GM19328 (cell line): ENCODE measurements at regions not wholly inside any gene's neighbourhood (a gene's known extent, or its start where the extent isn't known, plus 50 kb on each side); places are given as distances from the start of the nearest gene placed in this dataset.

Source experiments
- ATAC-seq: cut with Tn5 transposase; IDR thresholded peaks from one replicate; pipeline ENCODE4 v1.9.1; 2021; ENCODE audit warnings: mild to moderate bottlenecking, moderate library complexity; ENCODE audit not compliant: unreplicated experiment

DNA sequence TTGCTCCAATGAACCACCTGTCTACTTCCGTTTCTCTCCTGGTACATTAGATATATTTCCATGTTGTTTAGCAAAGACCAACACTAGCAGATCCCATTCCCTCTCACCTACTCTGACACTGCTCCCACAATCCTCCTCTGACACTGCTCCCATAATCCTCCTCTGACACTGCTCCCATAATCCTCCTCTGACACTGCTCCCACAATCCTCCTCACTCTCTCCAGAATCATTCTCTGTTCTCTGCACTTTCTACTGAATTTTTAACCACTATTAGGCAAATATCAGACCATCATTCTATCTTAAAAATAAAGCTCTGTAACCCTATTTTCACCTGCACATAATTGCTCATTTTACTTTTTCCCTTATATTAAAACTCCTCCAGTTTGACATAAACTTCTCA is 578.5 kb upstream of the PCDH20 start:
- ATAC-seq, result no peak

DNA sequence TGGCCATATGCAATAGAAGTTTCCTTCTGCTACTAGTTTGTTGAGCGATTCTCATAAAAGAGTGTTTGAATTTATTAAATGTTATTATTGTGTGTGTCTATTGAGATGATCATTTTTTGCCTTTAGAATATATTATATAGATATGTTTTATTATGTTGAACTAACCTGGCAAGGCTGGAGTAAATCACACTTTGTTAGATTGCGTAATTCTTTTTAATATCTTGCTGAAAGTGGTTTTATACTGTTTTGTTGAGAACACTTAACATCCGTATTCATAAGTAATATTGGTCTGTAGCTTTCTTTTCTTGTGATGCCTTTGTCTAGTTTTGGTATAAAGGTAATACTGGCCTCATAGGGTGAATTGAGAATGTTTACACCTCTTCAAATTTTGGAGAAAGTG is 574.3 kb upstream of the PCDH20 start:
- ATAC-seq, result no peak

DNA sequence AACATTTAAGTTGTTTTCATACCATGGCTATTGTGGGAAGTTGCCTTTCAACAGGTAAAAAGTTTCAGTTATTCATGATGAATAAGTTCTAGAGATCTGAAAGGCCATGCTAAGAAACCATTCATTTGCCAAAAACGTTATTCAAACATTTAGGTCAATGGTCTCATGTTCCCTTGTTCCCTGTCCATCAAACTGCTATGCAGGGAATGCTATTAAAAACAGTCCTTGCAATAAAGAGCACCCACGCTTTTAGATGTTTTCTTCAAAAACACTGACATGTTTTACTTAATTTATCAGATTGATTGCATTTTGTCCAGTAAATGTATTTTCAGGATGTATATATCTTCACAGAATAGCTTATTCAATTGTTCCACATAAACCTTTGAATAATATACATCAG is 573.2 kb upstream of the PCDH20 start:
- no peak for ATAC-seq

DNA sequence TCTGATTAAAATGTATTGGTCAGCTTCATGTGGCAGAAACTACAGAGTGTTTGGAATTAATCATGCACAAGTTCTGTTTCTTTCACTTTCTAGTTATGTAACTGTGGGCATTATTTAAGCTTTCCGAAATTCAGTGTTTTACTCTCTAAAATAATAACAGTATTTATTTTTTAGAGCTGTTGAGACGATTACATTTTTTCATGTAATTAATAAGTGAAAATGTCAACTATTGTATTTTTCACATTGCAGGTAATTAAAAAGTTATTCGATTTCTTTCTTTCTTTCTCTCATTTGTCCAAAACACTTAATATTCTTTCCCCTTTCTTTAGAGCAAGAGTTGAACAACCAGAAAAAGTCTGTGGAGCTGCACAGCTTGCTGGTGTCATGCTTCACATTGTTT is 559.4 kb upstream of the PCDH20 start:
- ATAC-seq, result no peak

DNA sequence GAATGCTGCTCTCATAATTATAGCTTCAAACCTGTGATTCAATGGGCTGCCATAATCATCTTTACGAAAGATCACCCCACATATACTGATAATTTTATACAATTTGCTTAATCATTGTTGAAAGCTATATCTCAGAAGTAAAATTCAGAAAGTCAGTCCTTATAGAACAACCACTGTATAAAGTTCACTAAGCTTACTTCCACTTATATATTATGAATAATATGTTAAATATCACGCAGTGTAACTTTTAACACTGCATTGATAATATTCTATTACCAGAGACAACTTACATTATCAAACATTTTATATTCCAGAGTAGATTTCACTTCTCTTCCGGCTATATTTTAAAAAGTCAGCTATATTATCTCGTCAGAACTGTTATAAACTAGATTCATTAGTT is 550.1 kb upstream of the PCDH20 start:
- ATAC-seq, result no peak

DNA sequence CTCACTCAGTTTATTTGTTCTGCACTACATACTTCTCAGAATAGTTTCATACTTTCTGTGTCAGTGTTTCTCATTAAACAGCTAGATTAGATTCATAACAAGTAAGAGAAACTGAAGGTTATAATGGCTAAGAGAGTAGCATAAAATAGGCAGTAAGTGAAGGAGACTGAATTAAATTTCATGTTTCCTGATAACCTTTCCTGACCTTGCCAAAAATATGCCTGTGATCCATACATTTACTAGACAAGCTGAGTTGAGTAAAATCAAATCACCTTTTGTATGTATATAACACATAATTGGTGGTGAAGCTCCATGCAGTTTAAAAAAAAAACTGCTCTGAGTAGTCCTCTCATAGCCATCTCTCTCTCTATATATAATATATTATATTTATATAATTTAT is 545.3 kb upstream of the PCDH20 start:
- ATAC-seq, result no peak

DNA sequence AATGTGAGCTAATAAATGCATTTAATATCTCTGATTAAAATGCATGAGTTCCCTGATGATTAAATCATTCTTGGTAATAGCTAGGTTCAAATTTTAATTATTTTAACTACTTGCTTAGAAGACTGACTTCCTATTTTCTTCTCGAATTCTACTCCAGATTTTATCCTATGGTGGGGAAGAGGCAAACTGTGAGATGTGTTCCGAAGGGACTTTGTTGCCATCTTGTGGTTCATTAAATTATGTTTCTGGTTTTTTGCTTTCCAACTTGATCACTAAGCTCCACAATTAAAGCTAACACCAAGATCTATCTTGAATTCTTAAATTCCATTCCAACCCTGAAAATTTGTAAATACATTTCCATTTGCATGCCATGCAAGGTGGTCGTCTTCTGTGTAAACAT is 538.4 kb upstream of the PCDH20 start:
- no peak for ATAC-seq

DNA sequence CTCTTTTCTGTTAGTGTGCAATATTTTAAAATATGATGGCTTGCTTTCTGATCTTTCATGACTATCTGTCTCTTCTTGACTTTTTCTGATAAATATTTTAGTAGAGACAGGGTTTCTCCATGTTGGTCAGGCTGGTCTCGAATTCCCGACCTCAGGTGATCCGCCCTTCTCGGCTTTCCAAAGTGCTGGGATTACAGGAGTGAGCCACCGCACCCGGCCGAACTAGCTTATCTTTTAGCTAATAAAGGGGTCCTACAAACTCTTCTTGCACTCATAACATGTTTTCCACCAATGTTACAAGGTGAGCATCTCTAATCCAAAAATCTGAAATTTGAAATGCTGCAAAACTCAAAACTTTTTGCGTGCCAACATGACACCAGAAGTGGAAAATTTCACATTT is 535.2 kb upstream of the PCDH20 start:
- no peak for ATAC-seq

DNA sequence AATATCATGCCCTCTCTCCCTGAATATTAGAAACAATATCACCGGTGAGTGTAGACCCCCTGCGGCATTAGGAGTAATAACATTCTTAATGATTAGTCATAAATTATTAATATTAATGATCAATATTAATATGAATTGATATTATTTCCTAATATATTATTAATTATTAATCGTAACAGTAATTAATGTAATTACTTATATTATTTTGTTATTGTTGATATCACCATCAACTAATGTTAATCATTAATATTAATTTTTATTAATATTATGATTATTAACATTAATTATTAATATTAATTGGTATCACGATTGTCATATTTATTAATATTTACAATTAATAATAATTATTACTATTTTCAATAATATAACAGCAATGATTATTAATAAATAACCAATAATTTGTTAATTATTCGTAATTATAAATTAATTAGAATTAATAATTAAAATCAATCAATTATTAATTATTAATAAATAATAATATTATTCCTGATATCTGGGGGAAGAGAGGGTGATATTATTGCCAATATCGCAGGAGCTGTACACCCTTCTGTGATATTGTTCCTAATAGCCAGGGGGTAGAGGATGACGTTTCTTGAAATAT is 528.8 kb upstream of the PCDH20 start:
- ATAC-seq, result no peak

DNA sequence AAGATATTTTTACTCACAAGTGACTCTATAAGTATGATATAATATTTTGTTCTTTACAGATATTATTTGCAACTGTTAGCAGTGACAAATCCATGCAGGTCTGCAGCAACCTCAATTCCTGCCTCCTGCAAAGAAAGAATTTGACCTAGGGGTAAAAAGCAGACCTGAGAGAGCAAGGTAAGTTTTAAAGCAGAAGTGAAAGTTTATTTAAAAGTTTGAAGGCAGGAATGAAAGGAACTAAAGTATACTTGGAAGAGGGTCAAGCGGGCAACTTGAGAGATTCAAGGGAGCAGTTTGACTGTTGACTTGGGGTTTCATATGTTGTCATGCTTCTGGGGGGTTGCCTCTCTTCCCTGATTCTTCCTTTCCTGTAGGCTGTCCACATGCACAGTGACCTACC is 520.1 kb upstream of the PCDH20 start:
- no peak for ATAC-seq

DNA sequence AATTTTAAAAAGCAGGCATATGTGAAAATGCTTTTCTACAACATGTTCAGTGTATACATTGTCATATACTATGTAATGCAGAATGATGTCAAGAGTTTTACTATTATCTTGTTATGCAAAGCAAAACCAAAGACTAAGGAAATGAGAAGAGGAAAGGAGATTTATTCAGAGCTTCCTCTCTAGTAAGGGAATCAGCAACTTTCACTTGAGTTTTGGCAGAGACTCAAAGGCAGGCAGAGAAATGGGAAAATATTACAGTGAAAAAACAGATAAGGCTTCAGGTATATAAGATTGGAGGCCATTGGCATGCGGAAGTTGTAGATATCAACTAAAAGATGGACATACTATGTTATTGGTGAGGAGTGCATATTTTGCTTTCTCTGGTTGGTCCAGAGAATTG is 512.0 kb upstream of the PCDH20 start:
- no peak for ATAC-seq

DNA sequence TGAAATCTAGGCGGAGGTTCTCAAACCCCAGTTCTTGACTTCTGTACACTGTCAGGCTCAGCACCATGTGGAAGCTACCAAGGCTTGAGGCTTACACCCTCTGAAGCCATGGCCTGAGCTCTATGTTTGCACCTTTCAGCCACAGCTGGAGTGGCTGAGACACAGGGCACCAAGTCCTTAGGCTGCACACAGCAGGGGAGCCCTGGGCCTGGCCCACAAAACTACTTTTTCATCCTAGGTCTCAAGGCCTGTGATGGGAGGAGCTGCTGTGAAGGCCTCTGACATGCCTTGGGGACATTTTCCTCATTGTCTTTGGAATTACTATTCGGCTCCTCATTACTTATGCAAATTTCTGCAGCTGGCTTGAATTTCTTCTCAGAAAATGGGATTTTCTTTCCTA is 503.2 kb upstream of the PCDH20 start:
- no peak for ATAC-seq

DNA sequence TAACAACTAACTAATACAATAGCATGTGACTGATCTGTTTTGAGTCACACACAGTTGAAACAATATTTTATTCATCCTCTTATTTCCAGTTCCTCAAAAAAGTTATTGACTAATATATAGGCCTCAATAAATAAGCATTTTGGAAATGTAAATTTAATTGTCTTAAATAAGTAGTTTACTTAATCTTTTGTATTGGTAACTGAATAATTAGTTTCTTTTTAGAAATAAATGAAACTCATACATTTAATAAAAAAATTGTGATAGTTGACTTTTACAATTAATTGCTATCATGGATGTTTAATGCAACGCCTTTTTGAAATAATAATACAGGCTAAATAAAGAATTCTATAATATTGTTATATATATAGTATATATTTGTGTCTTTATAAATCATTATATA is 500.8 kb upstream of the PCDH20 start:
- no peak for ATAC-seq

DNA sequence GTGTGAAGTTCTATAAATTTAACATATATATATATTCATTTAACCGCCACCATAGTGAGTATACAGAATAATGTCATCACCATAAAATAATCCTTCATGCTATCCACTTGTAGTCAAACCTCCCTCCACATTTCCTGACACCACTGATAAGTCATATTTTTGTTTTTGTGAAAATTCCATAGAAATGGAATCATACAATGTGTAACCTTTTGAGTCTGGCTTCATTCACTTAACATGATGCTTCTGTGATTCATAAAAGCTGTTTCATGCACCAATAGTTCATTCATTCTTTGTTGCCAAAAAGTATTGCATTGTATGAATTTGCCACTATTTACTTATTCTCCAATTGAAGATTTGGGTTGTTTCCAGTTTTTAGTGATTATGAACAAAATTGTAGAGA is 497.5 kb upstream of the PCDH20 start:
- ATAC-seq, result no peak

DNA sequence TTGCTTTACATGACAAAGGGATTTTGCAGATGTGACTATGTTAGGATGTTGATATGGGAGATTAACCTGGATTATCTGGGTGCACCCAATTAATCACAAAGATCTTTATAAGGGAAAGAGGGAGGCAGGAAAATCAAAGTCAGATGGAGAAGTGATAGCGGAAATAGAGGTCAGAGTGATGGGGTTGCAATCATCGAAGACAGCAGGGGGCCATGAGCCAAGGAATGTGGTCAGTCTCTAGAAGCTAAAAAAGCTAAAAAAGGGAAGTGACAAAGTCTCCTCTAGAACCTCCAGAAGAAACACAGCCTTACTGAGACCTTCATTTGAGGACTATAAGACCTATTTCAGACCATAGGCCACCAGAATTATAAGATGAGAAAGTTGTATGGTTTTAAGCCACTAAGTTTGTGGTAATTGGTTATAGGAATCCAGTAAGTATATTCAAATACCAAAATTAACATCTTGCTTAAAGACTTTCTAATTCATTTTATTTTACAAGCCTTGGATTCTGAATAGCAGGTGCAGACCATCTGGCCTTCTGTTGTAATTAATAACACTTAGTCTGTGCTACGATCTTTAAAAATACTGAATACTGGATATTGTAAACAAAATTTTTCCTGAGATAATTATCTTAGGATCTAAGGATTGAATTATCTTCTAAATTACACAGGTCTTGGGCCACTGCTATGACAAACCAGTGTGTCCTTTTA is 493.4 kb upstream of the PCDH20 start:
- no peak for ATAC-seq

DNA sequence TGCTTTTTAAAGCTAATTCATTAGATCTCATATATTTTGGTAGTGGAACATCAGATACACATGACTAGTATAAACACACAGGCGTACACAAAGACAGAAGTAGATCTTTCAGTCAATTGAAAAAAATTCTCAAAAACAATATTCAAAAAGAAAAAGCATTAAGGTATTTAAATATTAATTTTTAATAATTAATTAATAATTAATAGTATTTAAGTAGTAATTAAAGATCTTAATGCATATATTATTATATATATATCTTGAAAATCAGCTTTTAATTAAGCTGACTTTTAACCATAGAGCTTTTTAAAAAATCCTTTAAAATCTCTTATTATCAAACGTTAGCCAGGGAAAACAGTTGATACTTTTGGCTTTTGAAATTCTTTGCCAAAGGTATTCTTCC is 489.4 kb upstream of the PCDH20 start:
- no peak for ATAC-seq

DNA sequence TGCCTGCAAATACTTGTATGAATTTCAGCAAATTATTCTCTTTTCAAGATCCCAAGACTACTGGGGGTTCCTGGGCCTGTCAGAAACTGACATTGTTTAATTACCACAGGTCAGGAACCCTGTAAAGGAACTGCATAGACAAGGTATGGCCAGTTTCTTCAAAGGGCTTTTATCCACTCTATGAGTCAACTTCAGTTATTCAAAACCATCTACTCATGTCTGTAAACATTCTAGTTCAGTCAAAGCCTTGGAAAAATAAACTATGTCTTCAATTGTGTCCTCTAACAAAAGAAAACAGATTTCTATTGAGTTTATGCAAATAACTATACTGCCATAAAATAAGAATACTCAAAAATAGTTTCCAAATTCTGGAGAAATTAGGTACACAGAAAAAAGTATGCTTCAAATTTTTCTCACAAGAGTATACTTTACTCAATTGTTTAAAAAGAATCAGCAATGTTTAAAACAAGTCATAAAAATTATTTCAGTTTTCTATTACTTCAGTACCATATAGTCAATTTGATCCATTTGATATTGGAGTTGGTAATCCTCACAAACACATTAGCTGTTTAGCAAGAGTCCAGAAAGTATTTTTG is 486.4 kb upstream of the PCDH20 start:
- ATAC-seq, result no peak

DNA sequence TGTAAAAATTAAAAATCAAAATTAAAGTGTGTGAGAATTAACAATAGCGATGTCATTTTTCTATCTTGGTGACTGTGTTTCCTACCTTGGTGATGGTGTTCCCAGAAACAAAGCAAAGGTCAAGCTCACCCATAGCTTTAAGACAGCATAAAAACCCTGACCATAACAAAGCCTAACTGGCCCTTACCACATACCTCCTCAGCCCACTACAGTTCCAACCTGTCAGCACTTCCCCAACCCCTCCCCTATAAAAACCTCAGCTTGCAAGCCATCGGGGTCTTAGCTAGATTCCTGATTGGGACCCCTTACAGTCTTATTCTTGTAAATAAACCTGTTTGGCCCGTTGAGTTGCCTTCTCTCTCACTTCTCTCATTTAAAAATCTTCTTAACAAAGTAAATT is 484.4 kb upstream of the PCDH20 start:
- ATAC-seq, result no peak

DNA sequence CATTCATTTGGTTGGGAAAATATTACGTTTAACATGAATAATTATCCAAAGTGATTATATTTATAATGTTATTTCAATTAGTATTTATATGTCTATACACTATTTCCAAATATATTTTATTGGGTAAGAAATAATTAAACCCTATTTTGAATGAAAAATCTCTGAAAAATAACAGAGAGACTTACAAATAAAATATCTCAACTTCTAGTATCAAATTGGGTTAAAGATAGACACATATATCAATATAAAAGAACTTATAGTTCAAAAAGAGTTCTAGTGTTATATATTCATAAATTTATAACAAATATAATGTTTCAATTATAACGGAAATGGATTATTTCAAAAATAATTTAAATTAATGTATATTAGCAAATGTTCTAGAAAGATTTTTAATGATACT is 482.6 kb upstream of the PCDH20 start:
- ATAC-seq, result no peak

DNA sequence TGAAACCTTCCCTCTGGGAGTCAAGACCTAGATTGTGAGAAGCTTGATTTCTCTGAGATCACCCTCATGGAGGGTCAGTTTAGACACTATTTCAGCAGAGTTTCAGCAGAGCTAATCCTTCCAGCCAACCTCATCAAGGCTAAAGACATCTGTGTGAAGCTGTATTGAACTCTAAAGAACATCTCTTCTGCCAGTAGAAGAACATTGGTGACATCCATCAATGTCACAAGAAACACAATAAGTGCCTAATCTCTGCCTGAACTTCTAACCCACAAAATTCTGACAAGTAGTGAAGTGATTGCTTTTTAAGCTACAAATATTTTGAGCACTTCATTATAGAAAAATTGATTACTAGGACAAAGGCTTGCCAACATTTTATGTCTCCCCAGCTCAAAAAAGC is 475.8 kb upstream of the PCDH20 start:
- ATAC-seq, result no peak

DNA sequence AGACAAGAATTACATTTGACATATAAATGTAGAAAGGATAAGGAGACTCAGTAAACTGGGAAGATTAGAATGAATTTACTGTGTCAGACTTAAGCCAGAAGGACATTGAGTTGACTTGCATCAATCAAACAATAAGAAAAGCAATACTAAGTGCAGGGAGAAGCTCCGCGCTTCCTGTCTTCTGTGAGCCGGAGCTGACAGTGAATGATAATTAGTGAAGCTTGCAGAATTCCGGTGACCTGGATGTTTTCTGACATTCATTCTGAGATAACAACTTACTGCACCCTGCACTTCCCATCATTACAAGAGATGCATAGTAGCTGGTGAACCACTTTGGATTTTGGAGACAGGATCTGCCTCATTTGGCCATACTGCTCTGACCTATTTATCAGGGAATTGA is 469.2 kb upstream of the PCDH20 start:
- ATAC-seq, result no peak

DNA sequence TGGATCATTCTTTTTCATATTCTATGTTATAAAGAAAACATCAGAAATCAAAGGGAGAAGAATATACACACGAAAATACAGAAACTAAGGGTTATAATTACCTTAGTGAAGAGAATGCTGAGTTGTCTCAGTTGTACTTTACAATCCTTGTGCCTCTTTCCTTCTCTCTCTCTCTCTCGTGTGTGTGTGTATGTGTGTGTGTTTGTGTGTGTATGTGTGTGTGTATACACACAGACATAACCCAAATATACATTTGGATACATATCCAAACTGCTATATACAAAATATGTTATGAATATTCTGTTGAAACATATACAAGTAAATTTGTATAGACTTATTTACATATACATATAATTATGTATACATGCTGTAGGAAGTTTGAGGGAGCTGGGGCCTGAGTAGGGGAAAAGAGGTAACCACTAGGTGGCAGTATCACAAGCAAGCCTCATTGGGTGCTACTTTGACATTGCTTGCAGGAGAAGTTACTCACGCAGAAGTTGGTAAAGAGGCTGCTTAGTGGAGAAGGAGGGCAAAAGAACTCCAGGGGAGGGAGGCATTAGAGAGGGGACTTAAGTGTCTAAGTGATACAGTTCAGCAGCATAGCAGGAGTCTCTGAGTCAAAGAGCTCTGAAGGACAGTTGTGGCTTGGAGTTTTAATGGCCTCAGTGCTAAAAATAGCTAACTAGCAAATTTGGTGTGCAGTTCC is 465.1 kb upstream of the PCDH20 start:
- peak; percentile 57 for ATAC-seq
